ENCODE measurements at regions not wholly inside any gene's neighbourhood (a gene's known extent, or its start where the extent isn't known, plus 50 kb on each side); places are given as distances from the start of the nearest gene placed in this dataset.

- TF ChIP-seq CHD7 (IDR thresholded peaks at IDR 0.05; ENCODE audit: insufficient replicate concordance, low read length) (no peak), GTF2F1 (IDR thresholded peaks at IDR 0.05; ENCODE audit: borderline replicate concordance, low read depth, low read length) (no peak), USF2 (IDR thresholded peaks at IDR 0.05; ENCODE audit: low read length) (no peak), GABPA (IDR thresholded peaks at IDR 0.05; ENCODE audit: borderline replicate concordance, insufficient read depth, low read length) (no peak), SP1 (IDR thresholded peaks at IDR 0.05; ENCODE audit: low read depth, low read length) (no peak), CHD2 (IDR thresholded peaks at IDR 0.05; ENCODE audit: low read length) (no peak), SP4 (IDR thresholded peaks at IDR 0.05; ENCODE audit: low read length) (no peak), CTCF (IDR thresholded peaks at IDR 0.05; ENCODE audit: control extremely low read depth in 1 of 3, insufficient read depth in 1 of 3, low read depth in 1 of 3, low read length in 3 of 3) (no peak), BCL11A (IDR thresholded peaks at IDR 0.05; ENCODE audit: low read depth in 2 of 2, low read length in 2 of 2) (no peak)
Observed at GRCh38 chr2:210922419-210922818, 366.0 kb downstream of the CPS1 start (continued).
